NT2/D1 (cell line): ENCODE measurements at regions not wholly inside any gene's neighbourhood (a gene's known extent, or its start where the extent isn't known, plus 50 kb on each side); places are given as distances from the start of the nearest gene placed in this dataset.

Experiments used
- SUZ12 ChIP-seq: IDR thresholded peaks from 2 replicates; pipeline ENCODE4 v1.6.1; 2011; ENCODE audit not compliant: insufficient read length, insufficient read depth; ENCODE audit errors: extremely low read depth
- YY1 ChIP-seq: IDR thresholded peaks from 2 replicates; pipeline ENCODE4 v1.6.1; 2011; ENCODE audit not compliant: insufficient read length, insufficient read depth

GRCh38 chr3:88509582-88509981, 359.8 kb downstream of the C3orf38 start:
- TF ChIP-seq SUZ12 = no peak
- TF ChIP-seq YY1 = no peak
